ENCODE measurements at regions not wholly inside any gene's neighbourhood (a gene's known extent, or its start where the extent isn't known, plus 50 kb on each side); places are given as distances from the start of the nearest gene placed in this dataset.
"Not testable (repeated sequence)": the region's sequence is repeated elsewhere in the genome, so short reads cannot be mapped to it uniquely, and the experiment has no call there.

GRCh38 chrX:26581091-26581490, 365.1 kb downstream of the MAGEB5 start:
- no peak for DNase-seq

- DNase-seq = no peak
These were observed 364.1 kb downstream of the MAGEB5 start for GRCh38 chrX:26580021-26580420.

- DNase-seq = no peak
These were observed 358.3 kb downstream of the MAGEB5 start for GRCh38 chrX:26574234-26574633.

GRCh38 chrX:26562156-26562555, 346.2 kb downstream of the MAGEB5 start:
- DNase-seq = no peak

- DNase-seq = no peak
These were observed 343.9 kb downstream of the MAGEB5 start for GRCh38 chrX:26559855-26560254.

- no peak for DNase-seq
These were observed 342.9 kb downstream of the MAGEB5 start for GRCh38 chrX:26558719-26559386.

- DNase-seq = no peak
These were observed 341.8 kb downstream of the MAGEB5 start for GRCh38 chrX:26557691-26558321.

GRCh38 chrX:26525768-26526167, 309.8 kb downstream of the MAGEB5 start:
- not testable (repeated sequence) for DNase-seq

GRCh38 chrX:26522501-26522900, 306.5 kb downstream of the MAGEB5 start:
- DNase-seq = no peak

GRCh38 chrX:26511589-26512363, 295.8 kb downstream of the MAGEB5 start:
- no peak for DNase-seq

GRCh38 chrX:26470941-26471340, 255.0 kb downstream of the MAGEB5 start:
- no peak for DNase-seq

GRCh38 chrX:26466387-26466786, 250.4 kb downstream of the MAGEB5 start:
- DNase-seq = no peak

- no peak for DNase-seq
These were observed 229.3 kb downstream of the MAGEB5 start for GRCh38 chrX:26445288-26445687.

GRCh38 chrX:26444417-26444816, 228.4 kb downstream of the MAGEB5 start:
- not testable (repeated sequence) for DNase-seq

GRCh38 chrX:26442340-26442739, 226.4 kb downstream of the MAGEB5 start:
- DNase-seq = no peak

GRCh38 chrX:26414534-26414933, 198.6 kb downstream of the MAGEB5 start:
- no peak for DNase-seq

GRCh38 chrX:26411045-26411444, 195.1 kb downstream of the MAGEB5 start:
- no peak for DNase-seq

GRCh38 chrX:26409636-26410035, 193.7 kb downstream of the MAGEB5 start:
- DNase-seq = no peak

- no peak for DNase-seq
These were observed 171.9 kb downstream of the MAGEB5 start for GRCh38 chrX:26387906-26388305.

- no peak for DNase-seq
These were observed 160.2 kb downstream of the MAGEB5 start for GRCh38 chrX:26376037-26376708.

GRCh38 chrX:26375346-26375745, 159.4 kb downstream of the MAGEB5 start:
- DNase-seq = no peak

- DNase-seq = no peak
These were observed 157.9 kb downstream of the MAGEB5 start for GRCh38 chrX:26373829-26374228.

- no peak for DNase-seq
These were observed 137.0 kb downstream of the MAGEB5 start for GRCh38 chrX:26352891-26353430.

Measured in activated CD8-positive, alpha-beta memory T cell treated with anti-CD3 and anti-CD28 coated beads for 24 hours (primary cell).